Skeletal muscle satellite cell (primary cell): ENCODE measurements at regions not wholly inside any gene's neighbourhood (a gene's known extent, or its start where the extent isn't known, plus 50 kb on each side); places are given as distances from the start of the nearest gene placed in this dataset.

Experiments used
- H3K27me3 ChIP-seq: 2 replicates; pipeline ENCODE4 v1.7.0; 2013; ENCODE audit warnings: low read length; ENCODE audit not compliant: control insufficient read depth, insufficient read depth
- H3K36me3 ChIP-seq: 2 replicates; pipeline ENCODE4 v1.7.0; 2013; ENCODE audit warnings: mild to moderate bottlenecking, control low read depth, low read length; ENCODE audit not compliant: insufficient read depth
- H3K4me1 ChIP-seq: 2 replicates; pipeline ENCODE4 v1.7.0; 2013; ENCODE audit warnings: low read length; ENCODE audit not compliant: control insufficient read depth, insufficient read depth
- H3K4me2 ChIP-seq: 2 replicates; pipeline ENCODE4 v1.7.0; 2013; ENCODE audit warnings: mild to moderate bottlenecking, low read length
- H3K4me3 ChIP-seq: 2 replicates; pipeline ENCODE4 v1.7.0; 2013; ENCODE audit warnings: low read length
- H3K9ac ChIP-seq: 2 replicates; pipeline ENCODE4 v1.7.0; 2013; ENCODE audit warnings: mild to moderate bottlenecking, low read depth, low read length, moderate library complexity
- H3K9me3 ChIP-seq: replicated peaks from 2 replicates; pipeline ENCODE4 v1.7.0; 2013; ENCODE audit warnings: mild to moderate bottlenecking, control low read depth, low read length

DNA sequence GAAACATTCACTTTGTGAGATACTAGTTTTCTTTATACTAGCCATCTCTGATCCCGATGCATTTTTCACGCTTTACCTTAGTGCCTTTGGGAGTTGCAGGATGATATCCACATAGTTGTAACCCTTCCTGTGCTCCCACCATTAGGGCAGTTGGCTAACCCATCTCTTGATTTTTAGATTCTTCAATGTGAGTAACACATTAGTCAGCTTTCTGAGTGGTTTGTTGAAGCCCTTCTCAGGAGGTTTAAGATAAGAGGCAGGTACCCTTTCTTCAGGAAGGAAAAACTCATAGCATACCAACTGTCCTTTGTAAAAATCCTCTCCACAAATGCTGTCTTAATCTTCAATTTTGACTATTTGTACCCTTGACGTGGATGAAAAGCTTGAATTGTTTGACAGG, 392.3 kb downstream of the DMAC1 start:
- H3K36me3 ChIP-seq: no peaks in the 10 kb centered on the region
- H3K9ac ChIP-seq: no peak overlapping the region
- H3K4me1 ChIP-seq: peaks cover 7% of the 10 kb centered on the region
- H3K27me3 ChIP-seq: peaks cover 3% of the 10 kb centered on the region
- no peak overlapping the region for H3K4me3 ChIP-seq
- H3K4me2 ChIP-seq: no peak overlapping the region
- no peaks in the 10 kb centered on the region for H3K9me3 ChIP-seq

DNA sequence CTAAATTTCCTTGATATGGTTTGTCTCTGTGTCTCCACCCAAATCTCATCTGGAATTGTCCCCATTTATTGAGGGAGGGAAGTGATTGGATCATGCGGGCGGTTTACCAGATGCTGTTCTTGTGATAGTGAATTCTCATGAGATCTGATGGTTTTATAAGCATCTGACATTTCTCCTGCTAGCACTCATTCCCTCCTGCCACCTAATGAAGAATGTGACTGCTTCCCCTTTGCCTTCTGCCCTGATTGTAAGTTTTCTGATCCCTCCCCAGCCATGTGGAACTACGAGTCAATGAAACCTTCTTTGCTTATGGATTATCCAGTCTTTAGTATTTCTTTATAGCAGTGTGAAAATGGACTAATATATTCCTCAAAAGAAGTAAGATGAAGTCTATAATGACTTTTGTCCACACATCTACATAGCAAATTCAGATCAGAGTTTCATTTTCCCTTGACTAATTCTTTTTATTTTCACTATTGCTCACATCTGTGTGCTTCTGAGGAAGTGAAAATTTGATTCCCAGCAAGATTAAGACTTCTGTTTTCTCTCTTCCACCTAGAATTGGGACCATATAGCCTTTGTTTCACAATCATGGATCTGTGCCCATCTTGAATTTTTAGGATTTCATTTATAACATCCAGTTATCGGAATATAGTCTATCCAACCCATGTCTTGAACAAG, 393.5 kb downstream of the DMAC1 start:
- no peaks in the 10 kb centered on the region for H3K36me3 ChIP-seq
- H3K4me2 ChIP-seq: no peak overlapping the region
- peaks cover 10% of the 10 kb centered on the region for H3K4me1 ChIP-seq
- no peaks in the 10 kb centered on the region for H3K9me3 ChIP-seq
- no peak overlapping the region for H3K4me3 ChIP-seq
- no peak overlapping the region for H3K9ac ChIP-seq
- peaks cover 3% of the 10 kb centered on the region for H3K27me3 ChIP-seq

DNA sequence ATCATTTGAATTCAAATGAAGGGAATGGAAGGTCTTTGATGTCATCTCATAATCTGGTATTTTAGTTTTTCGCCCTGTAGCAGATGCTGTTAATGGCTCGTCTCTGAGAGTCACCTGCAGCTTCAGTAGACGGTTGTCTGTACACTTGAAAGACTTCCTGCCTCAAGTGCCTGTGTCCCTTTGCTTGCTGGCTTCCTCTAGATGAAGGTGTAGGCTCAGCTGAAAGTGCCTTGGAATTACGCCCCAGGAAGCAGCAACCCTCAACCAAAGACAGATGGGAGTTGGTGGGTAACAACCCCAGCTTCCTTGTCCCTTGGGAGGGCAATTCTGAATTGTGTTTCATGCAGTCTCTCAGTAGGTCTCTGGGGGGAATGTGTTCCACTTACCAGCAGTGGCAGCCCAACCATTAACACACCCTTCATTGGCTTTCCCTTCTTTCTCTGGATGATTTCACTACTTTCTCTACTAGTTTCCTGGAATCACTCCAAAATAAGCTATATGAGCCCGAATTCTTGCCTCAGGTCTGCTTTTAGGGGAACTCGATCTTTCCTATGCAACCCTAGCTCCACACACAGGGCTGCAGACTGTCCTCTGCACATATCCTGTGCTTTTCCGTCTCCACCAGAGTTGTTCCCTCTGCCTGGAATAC, 395.6 kb downstream of the DMAC1 start:
- no peaks in the 10 kb centered on the region for H3K36me3 ChIP-seq
- H3K27me3 ChIP-seq: peaks cover 3% of the 10 kb centered on the region
- H3K4me2 ChIP-seq: no peak overlapping the region
- H3K9me3 ChIP-seq: no peaks in the 10 kb centered on the region
- no peak overlapping the region for H3K4me3 ChIP-seq
- peaks cover 10% of the 10 kb centered on the region for H3K4me1 ChIP-seq
- no peak overlapping the region for H3K9ac ChIP-seq

DNA sequence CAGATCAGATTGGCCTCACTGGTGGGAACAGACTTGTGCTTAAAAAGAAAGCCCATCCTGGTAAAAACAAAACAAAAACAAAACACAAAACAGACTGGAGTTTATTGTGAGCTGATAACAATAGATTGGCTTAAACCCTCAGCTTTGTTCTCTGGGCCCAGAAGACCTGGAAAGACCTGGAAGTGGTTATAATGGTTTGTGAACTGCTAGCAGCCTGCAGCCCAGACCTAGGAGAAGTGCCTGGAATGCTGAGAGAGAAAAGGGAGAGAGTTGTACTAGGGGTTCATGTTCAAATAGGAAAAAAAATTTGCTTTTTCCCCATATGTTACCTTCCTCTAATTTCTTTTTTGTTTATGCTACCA, 396.6 kb downstream of the DMAC1 start:
- H3K4me1 ChIP-seq: peaks cover 10% of the 10 kb centered on the region
- no peaks in the 10 kb centered on the region for H3K36me3 ChIP-seq
- no peaks in the 10 kb centered on the region for H3K27me3 ChIP-seq
- no peak overlapping the region for H3K4me2 ChIP-seq
- no peaks in the 10 kb centered on the region for H3K9me3 ChIP-seq
- no peak overlapping the region for H3K9ac ChIP-seq
- H3K4me3 ChIP-seq: no peak overlapping the region

DNA sequence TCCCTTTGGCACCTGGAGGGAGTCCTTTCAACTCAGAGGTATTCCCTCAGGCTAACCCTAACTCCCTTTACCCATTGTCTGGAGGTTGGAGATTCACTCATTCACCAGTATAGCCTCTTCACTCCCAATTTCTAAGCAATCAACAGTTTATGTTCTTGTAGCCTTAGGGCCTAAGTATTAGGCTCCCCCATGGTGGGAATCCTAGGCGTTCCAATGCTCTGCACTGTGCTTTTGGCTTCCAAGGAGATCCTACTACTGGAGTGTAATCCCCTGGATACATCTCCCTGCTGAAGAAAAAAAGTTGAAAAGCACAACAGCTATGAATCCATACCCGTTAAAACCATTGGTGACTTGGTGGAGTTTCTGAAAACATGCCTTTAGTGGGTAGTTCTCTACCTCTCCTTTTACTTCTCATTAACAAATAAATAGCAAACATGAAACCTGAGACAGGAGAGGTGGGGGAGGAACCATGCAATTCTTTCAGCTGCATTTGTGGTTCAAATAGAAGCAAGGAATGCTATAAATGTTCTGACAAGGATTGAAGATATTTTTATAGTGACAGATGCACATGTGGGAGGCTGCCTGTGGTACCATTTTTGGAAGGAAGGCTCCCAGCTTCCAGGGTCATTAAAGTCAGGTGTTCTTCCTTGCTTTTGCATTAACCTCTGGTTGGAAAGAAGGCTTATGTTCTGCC, 397.1 kb downstream of the DMAC1 start:
- H3K4me1 ChIP-seq: peaks cover 10% of the 10 kb centered on the region
- H3K9me3 ChIP-seq: no peaks in the 10 kb centered on the region
- H3K27me3 ChIP-seq: no peaks in the 10 kb centered on the region
- no peaks in the 10 kb centered on the region for H3K36me3 ChIP-seq
- no peak overlapping the region for H3K4me3 ChIP-seq
- no peak overlapping the region for H3K9ac ChIP-seq
- H3K4me2 ChIP-seq: no peak overlapping the region

DNA sequence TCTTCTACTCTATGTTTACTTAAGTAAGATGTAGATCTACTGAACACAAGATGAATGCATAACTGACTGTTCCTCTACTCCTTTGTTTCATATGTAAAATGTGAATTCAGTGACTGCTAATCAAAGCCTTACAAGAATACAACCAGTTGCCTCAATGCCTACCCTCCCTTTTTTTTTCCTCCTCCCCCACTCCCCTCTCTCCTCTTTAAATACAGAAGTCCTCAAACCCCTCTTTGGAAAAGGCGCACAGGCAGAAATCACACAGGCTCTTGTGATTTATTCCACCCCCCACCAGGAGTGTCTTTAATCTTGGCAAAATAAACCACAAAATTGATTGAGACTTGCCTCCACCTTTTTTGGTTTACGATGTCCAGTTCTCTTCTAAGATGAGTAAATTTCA, 398.5 kb downstream of the DMAC1 start:
- H3K4me3 ChIP-seq: no peak overlapping the region
- no peak overlapping the region for H3K4me2 ChIP-seq
- no peaks in the 10 kb centered on the region for H3K36me3 ChIP-seq
- H3K4me1 ChIP-seq: peaks cover 10% of the 10 kb centered on the region
- no peaks in the 10 kb centered on the region for H3K27me3 ChIP-seq
- H3K9ac ChIP-seq: no peak overlapping the region
- H3K9me3 ChIP-seq: no peaks in the 10 kb centered on the region

DNA sequence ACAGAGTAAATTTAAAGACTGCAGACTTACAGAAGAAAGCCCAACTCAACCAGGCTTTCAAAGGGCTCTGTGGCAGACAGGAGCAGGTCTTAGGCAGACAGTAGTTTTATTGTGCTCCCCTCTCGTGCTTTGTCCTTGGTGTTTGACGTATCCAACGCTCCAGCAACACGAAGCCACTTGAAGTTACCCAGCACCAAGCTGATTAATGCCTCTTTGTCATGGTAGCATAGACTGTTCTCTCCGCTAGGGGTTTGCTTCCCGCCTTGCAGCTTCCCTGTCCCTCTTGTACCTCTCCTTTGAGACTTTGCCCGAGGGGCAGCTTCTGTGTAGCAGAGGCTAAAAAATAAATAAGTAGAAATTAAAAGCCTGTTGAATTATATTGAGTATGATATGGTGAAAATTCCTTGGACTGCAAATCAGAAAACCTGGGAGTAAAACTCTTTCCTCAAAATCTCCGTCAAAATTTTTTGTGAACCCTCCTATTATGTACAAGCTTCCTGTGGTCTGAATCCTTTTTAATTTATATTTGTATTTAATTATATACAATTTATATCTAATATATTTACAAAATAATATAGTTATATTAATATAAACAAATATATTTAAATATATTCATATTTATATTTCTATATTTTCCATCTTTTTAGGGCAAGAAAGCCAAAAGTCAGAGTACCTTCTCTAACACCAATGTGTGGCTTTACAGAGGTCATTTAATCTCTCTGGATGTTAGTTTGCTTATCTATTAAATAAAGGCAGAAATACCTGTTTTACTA, 405.4 kb downstream of the DMAC1 start:
- H3K9me3 ChIP-seq: no peaks in the 10 kb centered on the region
- peaks cover 6% of the 10 kb centered on the region for H3K27me3 ChIP-seq
- H3K36me3 ChIP-seq: no peaks in the 10 kb centered on the region
- no peak overlapping the region for H3K4me2 ChIP-seq
- H3K4me1 ChIP-seq: no peaks in the 10 kb centered on the region
- H3K4me3 ChIP-seq: no peak overlapping the region
- no peak overlapping the region for H3K9ac ChIP-seq

DNA sequence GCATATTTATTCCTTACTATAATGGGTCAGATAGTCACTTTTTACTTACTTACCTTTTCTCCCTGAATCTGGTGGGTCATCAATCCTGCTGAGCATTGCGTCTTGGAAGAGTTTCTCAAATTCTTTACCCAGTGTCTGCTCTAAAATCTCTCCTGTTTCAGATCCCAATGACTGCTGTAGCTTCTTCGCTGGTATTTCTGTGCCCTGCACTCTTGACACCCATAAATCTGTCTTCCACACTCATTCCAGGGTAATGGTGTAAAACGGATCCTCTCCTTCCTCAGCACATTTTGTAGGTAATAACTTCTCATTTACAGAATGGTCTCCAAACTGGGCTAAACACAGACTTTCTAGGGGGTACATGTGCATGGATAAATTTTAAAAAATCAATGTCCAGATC, 407.4 kb downstream of the DMAC1 start:
- H3K4me2 ChIP-seq: no peak overlapping the region
- no peak overlapping the region for H3K9ac ChIP-seq

DNA sequence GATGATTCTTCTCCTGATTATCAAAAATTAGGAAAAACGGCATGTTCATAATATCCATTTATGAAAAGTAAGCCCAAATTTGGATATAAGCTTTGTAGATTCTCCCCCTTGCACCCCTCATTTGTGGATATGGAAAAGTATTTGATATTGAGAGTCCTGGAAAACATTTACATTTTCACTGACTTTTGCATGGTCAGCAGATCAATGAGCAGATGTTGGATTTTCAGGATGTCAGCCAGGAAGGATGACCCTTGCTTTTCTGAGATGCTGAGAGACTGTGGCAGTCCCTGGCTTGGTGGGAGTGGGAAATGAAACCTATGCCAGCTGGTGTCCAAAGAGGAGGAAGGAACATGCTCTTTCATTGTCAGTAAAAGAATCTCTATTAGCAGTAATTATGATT, 410.8 kb downstream of the DMAC1 start:
- Histone ChIP-seq H3K4me1 (no peaks in the 10 kb centered on the region), H3K9me3 (no peaks in the 10 kb centered on the region), H3K27me3 (peaks cover 6% of the 10 kb centered on the region), H3K4me2 (no peak overlapping the region), H3K36me3 (no peaks in the 10 kb centered on the region), H3K4me3 (no peak overlapping the region), H3K9ac (no peak overlapping the region)

More for the DNA sequence above, 407.4 kb downstream of the DMAC1 start:
- Histone ChIP-seq H3K9me3 (no peaks in the 10 kb centered on the region), H3K36me3 (no peaks in the 10 kb centered on the region), H3K4me1 (no peaks in the 10 kb centered on the region), H3K4me3 (no peak overlapping the region), H3K27me3 (peaks cover 6% of the 10 kb centered on the region)

DNA sequence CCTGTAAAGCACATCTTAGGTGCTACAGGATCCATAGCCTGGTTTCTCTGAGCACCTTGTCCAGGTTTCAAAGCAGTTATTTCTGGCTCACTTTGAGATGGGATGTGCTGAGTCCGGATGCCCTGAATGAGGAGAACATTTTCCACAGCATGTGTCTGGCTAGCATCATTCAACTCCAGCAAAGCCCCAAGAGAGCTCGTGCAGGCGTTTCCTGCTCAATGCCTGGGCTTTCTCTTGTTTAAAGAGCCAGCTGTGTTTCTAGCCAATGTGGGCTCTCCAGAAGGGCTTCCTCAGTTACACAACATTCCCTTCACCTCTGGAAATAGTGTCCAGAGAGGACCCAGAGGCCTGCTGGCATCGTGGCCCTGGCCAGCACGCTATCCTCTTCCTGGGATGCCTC, 411.7 kb downstream of the DMAC1 start:
- Histone ChIP-seq H3K36me3 (no peaks in the 10 kb centered on the region), H3K27me3 (peaks cover 6% of the 10 kb centered on the region), H3K4me3 (no peak overlapping the region), H3K4me2 (no peak overlapping the region), H3K9me3 (no peaks in the 10 kb centered on the region), H3K4me1 (no peaks in the 10 kb centered on the region), H3K9ac (no peak overlapping the region)

DNA sequence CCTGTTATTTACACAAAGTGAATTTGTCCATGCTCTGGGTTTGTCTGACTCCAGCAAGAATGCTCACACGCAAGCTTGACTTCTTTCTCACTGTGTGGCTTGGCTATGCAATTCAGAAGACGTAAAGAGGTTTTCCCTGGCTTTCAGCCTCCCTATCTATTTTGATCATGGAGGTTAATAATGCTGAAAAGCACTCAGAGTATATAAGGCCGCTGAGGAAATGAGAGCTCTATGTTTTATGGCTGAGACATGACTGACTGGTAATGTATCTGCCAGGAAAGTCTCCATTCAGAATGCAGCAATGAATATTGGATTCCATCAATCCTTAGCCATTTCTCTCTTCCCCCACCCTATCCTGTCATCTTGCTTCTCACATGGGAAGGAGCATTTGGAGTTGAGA, 417.3 kb downstream of the DMAC1 start:
- Histone ChIP-seq H3K4me1 (no peaks in the 10 kb centered on the region), H3K36me3 (no peaks in the 10 kb centered on the region), H3K9ac (no peak overlapping the region), H3K9me3 (no peaks in the 10 kb centered on the region), H3K4me2 (no peak overlapping the region), H3K27me3 (no peaks in the 10 kb centered on the region), H3K4me3 (no peak overlapping the region)
